Gastrocnemius medialis (tissue), 4 donors: ENCODE measurements at regions not wholly inside any gene's neighbourhood (a gene's known extent, or its start where the extent isn't known, plus 50 kb on each side); places are given as distances from the start of the nearest gene placed in this dataset.

Experiments used
- ATAC-seq, 2 donors: fragments of 150-250 bp; one replicate each; pipeline ENCODE4 v1.9.1; 2016
- DNase-seq, 2 donors: peaks; one replicate each; pipeline ENCODE4 v3.0.0-alpha.2; 2019
- H3K27ac ChIP-seq, 4 donors: fragments of 200-600 bp; sonication (generic); 1 replicate in 1 of 4; 2 replicates in 3 of 4; pipeline ENCODE4 v1.5.1; 2016 to 2018; ENCODE audit warnings: mild to moderate bottlenecking in 2 of 4, moderate library complexity in 1 of 4
- H3K27me3 ChIP-seq, 3 donors: fragments of 200-600 bp; sonication (generic) in 2 of 3; 1 replicate in 1 of 3; 2 replicates in 2 of 3; pipeline versions ENCODE4 v1.5.1 to v1.6.0; 2016 to 2019; ENCODE audit warnings: mild to moderate bottlenecking in 1 of 3, moderate library complexity in 1 of 3
- H3K36me3 ChIP-seq, 2 donors: fragments of 200-600 bp; sonication (generic) in 1 of 2; one replicate each; pipeline ENCODE4 v1.5.1; 2017 to 2018
- H3K4me1 ChIP-seq, 2 donors: fragments of 200-600 bp; sonication (generic) in 1 of 2; one replicate each; pipeline ENCODE4 v1.5.1; 2016 to 2017; ENCODE audit warnings: mild to moderate bottlenecking in 2 of 2
- H3K4me3 ChIP-seq, 4 donors: fragments of 200-600 bp; sonication (generic) in 3 of 4; 1 replicate in 1 of 4; 2 replicates in 3 of 4; pipeline ENCODE4 v1.5.1; 2016 to 2019; ENCODE audit warnings: mild to moderate bottlenecking in 2 of 4
- H3K9me3 ChIP-seq, 3 donors: fragments of 200-600 bp; sonication (generic) in 2 of 3; 1 replicate in 1 of 3; 2 replicates in 2 of 3; pipeline ENCODE4 v1.5.1; 2016 to 2019
- POLR2A ChIP-seq, 2 donors: fragments of 450-650 bp; IDR thresholded peaks; one replicate each; pipeline ENCODE4 v1.6.1; 2017; ENCODE audit warnings: antibody characterized with exemption in 2 of 2, mild to moderate bottlenecking in 2 of 2, moderate library complexity in 2 of 2
- in situ Hi-C, 4 donors: fragments of 200-750 bp; cut with MboI; loops; one replicate each; pipeline versions ENCODE4 v1.15.0 to v1.8.0; 2017; ENCODE audit warnings: low sequenced_read_pairs in 4 of 4
- intact Hi-C: fragments of 100-400 bp; cut with DNase I; formaldehyde crosslinking; loops from one replicate; pipeline ENCODE4 v1.15.1; 2023; ENCODE audit warnings: low total_unique reads
- TF ChIP-seq, protein P1 (sequence below), 5 experiments: fragments of 450-650 bp in 3 of 5; fragments of 200-600 bp in 2 of 5; sonication (generic) in 2 of 5; IDR thresholded peaks in 4 of 5; conservative IDR thresholded peaks in 1 of 5; 1 replicate in 4 of 5; 2 replicates in 1 of 5; pipeline ENCODE4 v1.5.1; 2016 to 2019; ENCODE audit warnings: antibody characterized with exemption in 5 of 5, mild to moderate bottlenecking in 3 of 5, moderate library complexity in 3 of 5

DNA sequence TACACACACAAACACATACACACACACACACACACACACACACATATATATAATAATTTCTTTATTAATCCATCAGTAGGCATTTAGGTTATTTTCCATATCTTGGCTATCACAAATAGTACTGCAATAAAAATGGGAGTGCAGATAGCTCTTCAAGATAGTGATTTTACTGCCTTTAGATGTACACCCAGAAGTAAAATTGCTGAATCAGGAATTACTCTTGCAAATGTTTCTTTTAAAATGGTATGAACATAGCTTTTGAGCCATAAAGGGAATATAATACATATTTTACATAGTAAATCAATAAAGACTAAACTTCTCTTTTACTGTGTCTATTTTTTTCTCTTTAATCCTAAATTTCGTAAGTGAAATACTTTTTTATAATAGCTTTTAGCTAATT is 1251.1 kb downstream of the ZPLD1 start:
- Histone ChIP-seq H3K4me3 (no peak overlapping the region), H3K27me3 (no peaks in the 10 kb centered on the region), H3K4me1 (no peaks in the 10 kb centered on the region), H3K27ac (no peak overlapping the region), H3K9me3 (no peaks in the 10 kb centered on the region), H3K36me3 (no peaks in the 10 kb centered on the region)
- ATAC-seq: no peak
- TF ChIP-seq POLR2A (IDR thresholded peaks at IDR 0.05): no peak
- TF ChIP-seq, protein P1, sequence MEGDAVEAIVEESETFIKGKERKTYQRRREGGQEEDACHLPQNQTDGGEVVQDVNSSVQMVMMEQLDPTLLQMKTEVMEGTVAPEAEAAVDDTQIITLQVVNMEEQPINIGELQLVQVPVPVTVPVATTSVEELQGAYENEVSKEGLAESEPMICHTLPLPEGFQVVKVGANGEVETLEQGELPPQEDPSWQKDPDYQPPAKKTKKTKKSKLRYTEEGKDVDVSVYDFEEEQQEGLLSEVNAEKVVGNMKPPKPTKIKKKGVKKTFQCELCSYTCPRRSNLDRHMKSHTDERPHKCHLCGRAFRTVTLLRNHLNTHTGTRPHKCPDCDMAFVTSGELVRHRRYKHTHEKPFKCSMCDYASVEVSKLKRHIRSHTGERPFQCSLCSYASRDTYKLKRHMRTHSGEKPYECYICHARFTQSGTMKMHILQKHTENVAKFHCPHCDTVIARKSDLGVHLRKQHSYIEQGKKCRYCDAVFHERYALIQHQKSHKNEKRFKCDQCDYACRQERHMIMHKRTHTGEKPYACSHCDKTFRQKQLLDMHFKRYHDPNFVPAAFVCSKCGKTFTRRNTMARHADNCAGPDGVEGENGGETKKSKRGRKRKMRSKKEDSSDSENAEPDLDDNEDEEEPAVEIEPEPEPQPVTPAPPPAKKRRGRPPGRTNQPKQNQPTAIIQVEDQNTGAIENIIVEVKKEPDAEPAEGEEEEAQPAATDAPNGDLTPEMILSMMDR (IDR thresholded peaks at IDR 0.05 in 4 of 5, conservative IDR thresholded peaks at IDR 0.05 in 1 of 5): no peak
- in situ Hi-C loops (no loop called here), intact Hi-C loops (no loop called here)
- no peak for DNase-seq

DNA sequence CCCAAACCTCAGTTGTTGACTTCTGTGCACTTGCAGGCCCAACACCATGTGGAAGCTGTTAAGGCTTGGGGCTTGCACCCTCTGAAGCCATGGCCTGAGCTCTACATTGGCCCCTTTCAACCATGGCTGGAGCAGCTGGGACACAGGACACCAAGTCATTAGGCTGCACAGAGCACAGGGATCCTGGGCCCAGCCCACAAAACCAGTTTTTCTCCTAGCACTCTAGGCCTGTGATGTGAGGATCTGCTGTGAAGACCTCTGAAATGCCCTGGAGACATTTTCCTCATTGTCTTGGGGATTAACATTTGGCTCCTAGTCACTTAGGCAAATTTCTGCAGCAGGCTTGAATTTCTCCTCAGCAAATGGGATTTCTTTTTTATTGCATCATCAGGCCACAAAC is 1255.7 kb downstream of the ZPLD1 start:
- ATAC-seq: no peak
- TF ChIP-seq, protein P1 (IDR thresholded peaks at IDR 0.05 in 4 of 5, conservative IDR thresholded peaks at IDR 0.05 in 1 of 5): no peak
- no peak for TF ChIP-seq POLR2A (IDR thresholded peaks at IDR 0.05)
- intact Hi-C loops: no loop called here

DNA sequence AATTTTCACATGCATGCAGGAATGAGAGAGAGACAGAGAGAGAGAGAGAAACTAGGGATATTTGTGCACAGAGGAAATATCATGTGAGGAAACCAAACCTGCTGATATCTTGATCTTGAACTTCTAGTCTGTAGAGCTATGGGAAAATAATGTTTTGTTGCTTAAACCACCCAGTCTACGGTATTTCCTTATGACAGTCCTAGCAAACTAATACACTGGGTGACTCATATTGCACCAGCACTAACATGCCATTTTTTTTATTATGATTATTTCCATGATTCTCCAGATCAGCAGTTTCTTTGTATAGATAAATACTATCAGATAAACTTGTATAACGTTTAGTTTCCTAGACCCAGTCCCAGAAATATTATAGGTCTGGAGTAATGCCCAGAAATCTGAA is 1259.0 kb downstream of the ZPLD1 start:
- intact Hi-C loops (no loop called here), in situ Hi-C loops (no loop called here)
- no peaks in the 10 kb centered on the region for H3K36me3 ChIP-seq

More for the DNA sequence above, 1255.7 kb downstream of the ZPLD1 start:
- Histone ChIP-seq H3K9me3 (no peaks in the 10 kb centered on the region), H3K27me3 (no peaks in the 10 kb centered on the region), H3K36me3 (no peaks in the 10 kb centered on the region), H3K4me1 (no peaks in the 10 kb centered on the region), H3K27ac (no peak overlapping the region), H3K4me3 (no peak overlapping the region)
- in situ Hi-C loops: no loop called here
- no peak for DNase-seq

DNA sequence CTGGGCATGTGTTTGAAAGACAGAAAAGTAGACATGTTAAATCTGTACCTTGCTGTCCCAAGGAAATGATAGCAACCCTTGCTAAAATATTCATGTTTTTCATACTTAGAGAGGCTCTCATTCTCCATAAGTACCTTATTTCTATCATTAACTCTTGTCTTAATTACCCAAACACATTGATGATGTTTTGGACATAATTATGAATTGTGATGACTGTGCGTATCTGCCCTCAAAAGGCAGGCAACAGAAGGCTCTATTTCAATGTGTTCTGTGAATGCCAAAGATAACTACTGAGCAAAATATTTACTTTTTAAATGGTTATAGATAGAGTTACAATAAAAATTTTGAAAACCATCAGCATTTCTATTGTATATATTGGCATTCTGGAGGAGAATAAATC is 1263.8 kb downstream of the ZPLD1 start:
- Histone ChIP-seq H3K36me3 (no peaks in the 10 kb centered on the region), H3K27ac (no peak overlapping the region), H3K4me3 (no peak overlapping the region), H3K9me3 (no peaks in the 10 kb centered on the region), H3K27me3 (no peaks in the 10 kb centered on the region), H3K4me1 (no peaks in the 10 kb centered on the region)
- in situ Hi-C loops: no loop called here
- TF ChIP-seq POLR2A (IDR thresholded peaks at IDR 0.05): no peak
- TF ChIP-seq, protein P1 (IDR thresholded peaks at IDR 0.05 in 4 of 5, conservative IDR thresholded peaks at IDR 0.05 in 1 of 5): no peak
- DNase-seq (no peak), ATAC-seq (no peak)
- intact Hi-C loops: no loop called here

More for the DNA sequence above, 1259.0 kb downstream of the ZPLD1 start:
- Histone ChIP-seq H3K27me3 (no peaks in the 10 kb centered on the region), H3K27ac (no peak overlapping the region), H3K9me3 (no peaks in the 10 kb centered on the region), H3K4me3 (no peak overlapping the region), H3K4me1 (no peaks in the 10 kb centered on the region)
- ATAC-seq: no peak
- TF ChIP-seq, protein P1 (IDR thresholded peaks at IDR 0.05 in 4 of 5, conservative IDR thresholded peaks at IDR 0.05 in 1 of 5): no peak
- TF ChIP-seq POLR2A (IDR thresholded peaks at IDR 0.05): no peak
- no peak for DNase-seq

DNA sequence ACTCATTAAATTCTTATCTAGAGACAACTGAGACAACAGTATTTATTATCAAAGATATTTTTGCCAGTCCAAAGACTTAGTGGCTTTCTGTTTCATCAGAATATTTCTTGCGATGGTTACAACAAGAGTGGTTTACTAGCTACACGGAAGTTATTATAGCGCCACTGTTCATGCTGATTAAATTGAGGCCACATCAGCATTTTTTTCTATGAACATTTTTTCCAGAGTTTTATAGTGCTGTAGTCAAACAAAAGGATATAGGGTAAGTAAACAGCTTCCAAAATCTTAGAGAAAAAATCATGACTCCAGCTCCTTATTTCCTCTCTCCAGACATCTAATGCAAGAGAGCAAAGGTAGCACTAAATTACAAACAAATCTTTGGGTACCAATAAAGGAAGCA is 1264.4 kb downstream of the ZPLD1 start:
- no peaks in the 10 kb centered on the region for H3K27me3 ChIP-seq

More for the DNA sequence above, 1264.4 kb downstream of the ZPLD1 start:
- Histone ChIP-seq H3K4me3 (no peak overlapping the region), H3K27ac (no peak overlapping the region), H3K9me3 (no peaks in the 10 kb centered on the region), H3K36me3 (no peaks in the 10 kb centered on the region), H3K4me1 (no peaks in the 10 kb centered on the region)
- ATAC-seq (no peak), DNase-seq (no peak)
- intact Hi-C loops: no loop called here
- TF ChIP-seq, protein P1 (IDR thresholded peaks at IDR 0.05 in 4 of 5, conservative IDR thresholded peaks at IDR 0.05 in 1 of 5): no peak
- TF ChIP-seq POLR2A (IDR thresholded peaks at IDR 0.05): no peak
- in situ Hi-C loops: no loop called here
